ENCODE measurements at regions not wholly inside any gene's neighbourhood (a gene's known extent, or its start where the extent isn't known, plus 50 kb on each side); places are given as distances from the start of the nearest gene placed in this dataset.

DNA sequence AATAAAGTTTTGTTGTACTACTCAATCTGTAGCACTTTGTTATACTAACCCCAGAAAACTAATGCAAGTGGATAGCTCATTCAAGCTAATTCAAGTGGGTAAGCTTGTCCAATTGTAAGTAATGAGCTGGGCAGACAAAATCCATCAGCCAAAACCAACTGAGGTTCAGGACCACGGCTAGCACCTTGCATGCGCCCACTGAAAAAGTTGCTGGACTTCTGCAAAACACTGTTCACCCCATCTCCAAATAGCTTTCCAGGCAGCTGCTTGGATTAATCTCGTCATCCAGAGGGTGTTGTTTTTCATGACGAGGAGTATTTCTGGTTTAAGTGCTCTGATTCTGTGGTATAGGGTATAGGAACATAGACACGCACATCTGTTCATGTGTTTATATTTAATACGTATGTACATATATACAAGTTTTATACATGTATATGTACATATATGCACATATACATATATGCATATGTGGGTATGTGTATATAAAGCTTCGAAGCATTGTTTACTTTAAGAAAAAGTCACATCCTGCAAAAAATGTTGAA is 307.5 kb downstream of the GALR1 start:
- intact Hi-C loops (cut with DNase I): no loop called here
- Histone ChIP-seq H3K36me3 (no peaks in the 10 kb centered on the region), H3K4me3 (no peak overlapping the region), H3K27ac (no peak overlapping the region), H3K9me3 (no peaks in the 10 kb centered on the region), H3K4me1 (no peaks in the 10 kb centered on the region), H3K27me3 (no peaks in the 10 kb centered on the region)
- TF ChIP-seq POLR2A (IDR thresholded peaks at IDR 0.05) (no peak), POLR2AphosphoS5 (IDR thresholded peaks at IDR 0.05; ENCODE audit: insufficient read depth in 1 of 2, low read depth in 1 of 2) (no peak), CTCF (IDR thresholded peaks at IDR 0.05) (no peak)
- no peak for DNase-seq (ENCODE audit: extremely low spot score in 2 of 2)

DNA sequence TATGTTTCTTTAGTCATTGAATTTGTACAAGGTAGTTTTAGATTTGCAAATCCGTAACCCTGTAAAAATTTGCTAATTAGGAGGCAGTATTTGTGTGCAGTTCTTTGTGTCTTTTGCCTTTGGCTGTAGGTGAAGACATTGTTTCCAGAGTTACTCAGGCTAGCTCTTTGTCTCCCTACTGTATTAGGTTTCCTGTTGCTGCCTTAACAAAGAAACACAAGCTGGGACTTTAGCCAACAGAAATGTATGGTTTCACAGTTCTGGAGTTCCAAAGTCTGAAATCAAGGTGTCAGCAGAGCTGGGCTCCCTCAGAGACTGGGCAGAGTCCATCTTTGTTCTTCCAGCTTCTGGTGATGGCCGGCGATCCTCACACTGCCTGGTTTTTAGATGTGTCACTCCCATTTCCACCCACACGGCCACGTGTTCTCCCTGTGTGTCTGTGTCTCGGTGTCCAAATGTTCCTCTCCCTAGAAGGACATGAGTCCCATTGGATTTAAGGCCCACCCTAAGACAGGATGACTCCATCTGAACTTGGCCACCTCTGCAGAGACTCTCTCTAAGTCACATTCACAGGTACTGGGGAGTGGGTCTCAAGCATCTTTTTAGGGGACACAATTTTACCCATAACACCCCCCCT is 309.7 kb downstream of the GALR1 start:
- H3K27ac ChIP-seq: no peak overlapping the region
- no peak for DNase-seq (ENCODE audit: extremely low spot score in 2 of 2)
- H3K4me3 ChIP-seq: no peak overlapping the region
- H3K4me1 ChIP-seq: no peaks in the 10 kb centered on the region
- TF ChIP-seq CTCF (IDR thresholded peaks at IDR 0.05) (no peak), POLR2AphosphoS5 (IDR thresholded peaks at IDR 0.05; ENCODE audit: insufficient read depth in 1 of 2, low read depth in 1 of 2) (no peak), POLR2A (IDR thresholded peaks at IDR 0.05) (no peak)
- no peaks in the 10 kb centered on the region for H3K36me3 ChIP-seq
- intact Hi-C loops (cut with DNase I): no loop called here
- H3K27me3 ChIP-seq: no peaks in the 10 kb centered on the region
- no peaks in the 10 kb centered on the region for H3K9me3 ChIP-seq

- intact Hi-C loops (cut with DNase I): no loop called here
- no peaks in the 10 kb centered on the region for H3K27me3 ChIP-seq
- H3K4me3 ChIP-seq: no peak overlapping the region
- TF ChIP-seq POLR2A (IDR thresholded peaks at IDR 0.05): no peak
- no peak for TF ChIP-seq POLR2AphosphoS5 (IDR thresholded peaks at IDR 0.05; ENCODE audit: insufficient read depth in 1 of 2, low read depth in 1 of 2)
- no peak for TF ChIP-seq CTCF (IDR thresholded peaks at IDR 0.05)
- DNase-seq (ENCODE audit: extremely low spot score in 2 of 2): no peak
- no peak overlapping the region for H3K27ac ChIP-seq
- H3K9me3 ChIP-seq: no peaks in the 10 kb centered on the region
- no peaks in the 10 kb centered on the region for H3K4me1 ChIP-seq
- no peaks in the 10 kb centered on the region for H3K36me3 ChIP-seq
Observed at GRCh38 chr18:77560341-77560992, 310.8 kb downstream of the GALR1 start.

- intact Hi-C loops (cut with DNase I): no loop called here
Observed at GRCh38 chr18:77566604-77567003, 317.0 kb downstream of the GALR1 start.

More at GRCh38 chr18:77566604-77567003, 317.0 kb downstream of the GALR1 start:
- no peak for TF ChIP-seq POLR2AphosphoS5 (IDR thresholded peaks at IDR 0.05; ENCODE audit: insufficient read depth in 1 of 2, low read depth in 1 of 2)
- TF ChIP-seq CTCF (IDR thresholded peaks at IDR 0.05): no peak
- TF ChIP-seq POLR2A (IDR thresholded peaks at IDR 0.05): no peak
- H3K9me3 ChIP-seq: no peaks in the 10 kb centered on the region
- H3K36me3 ChIP-seq: no peaks in the 10 kb centered on the region
- no peak overlapping the region for H3K4me3 ChIP-seq
- H3K4me1 ChIP-seq: no peaks in the 10 kb centered on the region
- DNase-seq (ENCODE audit: extremely low spot score in 2 of 2): no peak
- H3K27me3 ChIP-seq: no peaks in the 10 kb centered on the region
- no peak overlapping the region for H3K27ac ChIP-seq

Measured in vagina (tissue), 2 donors.